Caki2 (cell line): ENCODE measurements at regions not wholly inside any gene's neighbourhood (a gene's known extent, or its start where the extent isn't known, plus 50 kb on each side); places are given as distances from the start of the nearest gene placed in this dataset.
"Not testable (repeated sequence)": the region's sequence is repeated elsewhere in the genome, so short reads cannot be mapped to it uniquely, and the experiment has no call there.

Experiments
- DNase-seq: peaks from one replicate; pipeline ENCODE4 v3.0.0-alpha.2; 2015; ENCODE audit warnings: low read depth
- in situ Hi-C: cut with HindIII; loops from 2 replicates; pipeline ENCODE4 v1.10.0; 2016; ENCODE audit warnings: low sequenced_read_pairs, low pct_unique_long_range_greater_than_20kb, mixed read lengths

- in situ Hi-C loops, result no loop called here
- DNase-seq, result no peak
These were observed 119.7 kb downstream of the FZD1 start for GRCh38 chr7:91383905-91384274.

GRCh38 chr7:91394757-91395156, 130.5 kb downstream of the FZD1 start:
- DNase-seq, in situ Hi-C loops: not testable (repeated sequence)

DNA sequence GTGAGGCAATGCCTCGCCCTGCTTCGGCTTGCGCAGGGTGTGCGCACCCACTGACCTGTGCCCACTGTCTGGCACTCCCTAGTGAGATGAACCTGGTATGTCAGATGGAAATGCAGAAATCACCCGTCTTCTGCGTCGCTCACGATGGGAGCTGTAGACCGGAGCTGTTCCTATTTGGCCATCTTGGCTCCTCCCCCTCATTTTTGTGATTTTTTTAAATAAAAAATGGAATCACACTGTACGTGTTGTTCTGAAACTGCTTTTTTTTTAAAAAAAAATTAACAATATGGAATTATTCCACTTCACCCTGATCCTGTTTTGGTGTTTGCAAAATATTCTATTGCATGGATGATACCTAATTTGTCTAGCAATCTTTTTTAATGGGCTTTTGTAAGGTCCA, 131.1 kb downstream of the FZD1 start:
- DNase-seq, in situ Hi-C loops: not testable (repeated sequence)

DNA sequence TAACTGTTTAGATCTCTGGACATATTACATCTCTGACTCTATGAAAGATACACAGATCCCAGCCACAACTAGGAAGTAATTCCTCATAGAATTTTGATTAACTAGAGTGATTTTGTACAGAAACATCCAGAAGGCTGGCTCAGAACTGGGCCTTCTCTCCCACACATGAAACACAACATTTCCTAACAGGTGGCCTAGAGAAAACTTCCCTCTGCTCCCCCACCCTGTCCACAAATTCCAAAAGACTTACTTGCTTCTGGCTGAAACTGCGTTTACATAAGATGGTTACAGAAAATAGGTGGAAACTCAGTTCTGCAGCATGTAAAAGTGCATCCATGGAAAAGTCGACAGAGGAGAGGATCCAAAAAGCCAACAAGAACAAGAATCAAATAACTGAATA, 132.9 kb downstream of the FZD1 start:
- no peak for DNase-seq
- in situ Hi-C loops, result no loop called here

DNA sequence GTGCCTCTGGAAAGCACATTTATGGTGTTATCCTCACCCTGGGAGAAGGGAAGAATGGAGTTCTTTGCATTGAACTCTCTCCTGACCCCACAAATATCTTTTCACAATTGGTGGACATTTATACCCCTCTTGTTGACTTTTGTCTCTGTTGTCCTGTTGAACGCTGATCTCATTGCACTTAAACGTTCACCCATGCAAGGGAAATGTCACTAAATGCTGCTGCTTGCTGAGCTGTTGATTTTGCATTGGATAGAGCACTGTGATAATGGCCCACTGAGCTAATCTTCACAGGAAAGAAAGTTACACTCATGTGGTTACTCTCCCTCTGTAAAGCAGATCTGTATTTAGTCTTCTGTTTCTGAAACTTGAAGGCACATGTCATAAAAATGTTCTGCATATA, 133.4 kb downstream of the FZD1 start:
- no peak for DNase-seq
- in situ Hi-C loops, result no loop called here

GRCh38 chr7:91398341-91398740, 134.1 kb downstream of the FZD1 start:
- no peak for DNase-seq
- in situ Hi-C loops, result no loop called here

GRCh38 chr7:91405092-91405788, 141.0 kb downstream of the FZD1 start:
- in situ Hi-C loops, result no loop called here

DNA sequence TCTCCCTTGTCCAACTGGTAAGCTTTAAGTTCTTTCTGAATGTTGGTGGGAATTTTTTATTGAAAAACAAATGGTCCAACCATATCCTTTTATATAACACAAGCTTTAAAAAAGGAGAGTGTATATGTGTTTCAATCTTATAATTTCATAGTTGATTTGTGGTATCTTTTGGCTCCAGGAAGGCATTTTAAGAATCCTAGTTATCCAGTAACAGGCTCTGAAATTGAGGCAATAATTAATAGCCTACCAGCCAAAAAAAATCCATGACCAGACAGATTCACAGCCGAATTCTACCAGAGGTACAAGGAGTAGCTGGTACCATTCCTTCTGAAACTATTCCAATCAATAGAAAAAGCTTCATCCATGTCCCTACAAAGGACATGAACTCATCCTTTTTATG, 141.6 kb downstream of the FZD1 start:
- in situ Hi-C loops, DNase-seq: not testable (repeated sequence)

More at GRCh38 chr7:91405092-91405788, 141.0 kb downstream of the FZD1 start:
- DNase-seq, result no peak

DNA sequence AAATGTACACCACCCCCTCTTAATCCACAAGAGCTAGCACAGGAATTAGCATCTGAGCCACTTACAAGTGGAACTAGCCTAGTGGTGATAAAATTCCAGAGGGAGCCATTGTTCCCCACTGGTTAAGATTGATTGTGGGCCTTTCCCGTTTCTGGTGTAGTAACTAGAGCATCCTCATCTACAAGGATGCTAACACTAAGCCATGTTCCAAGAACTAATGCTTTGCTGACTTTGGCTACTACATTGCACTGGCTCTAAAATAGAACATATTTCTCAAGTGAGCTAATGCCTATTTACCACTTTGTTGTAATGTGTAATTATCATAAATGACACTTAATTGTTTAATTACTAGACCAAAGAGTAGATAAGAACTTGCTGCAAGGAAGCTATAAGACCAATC, 143.7 kb downstream of the FZD1 start:
- DNase-seq, result no peak
- in situ Hi-C loops, result no loop called here

DNA sequence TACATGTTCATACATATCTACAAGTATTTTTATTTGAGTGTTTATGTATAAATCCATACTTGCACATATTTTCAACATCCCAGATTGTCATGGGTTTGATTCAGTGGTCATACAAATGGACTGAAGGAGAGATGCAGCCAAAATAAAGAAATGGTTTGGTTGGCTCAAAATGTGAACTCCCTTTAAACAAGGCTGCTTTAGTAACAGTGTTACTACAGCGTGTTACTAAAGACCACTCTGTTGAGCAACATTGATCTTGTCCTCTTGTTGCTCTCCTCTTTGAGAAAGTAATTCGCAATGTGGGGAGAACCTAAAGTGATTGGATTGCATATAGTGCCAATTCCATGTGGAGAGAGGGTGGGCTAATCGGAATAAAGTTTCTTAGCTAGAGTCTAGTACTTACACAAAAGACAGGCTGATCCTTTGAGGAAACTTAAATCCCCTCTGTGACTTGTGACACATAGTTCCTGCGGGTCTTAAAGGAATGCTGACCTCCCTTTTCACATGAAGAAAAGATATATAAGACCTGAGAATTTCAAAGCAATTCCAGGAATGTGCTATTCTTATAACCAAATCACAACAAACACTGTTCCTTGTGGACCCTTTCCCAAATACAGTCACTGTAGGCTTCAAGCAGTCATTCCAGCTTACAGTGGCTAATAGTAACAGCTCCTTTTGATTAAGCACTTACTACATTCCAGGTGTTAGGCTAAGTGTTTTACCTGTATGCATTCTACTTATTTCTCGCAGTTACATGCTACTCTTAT, 144.3 kb downstream of the FZD1 start:
- in situ Hi-C loops, result no loop called here
- DNase-seq, result no peak

DNA sequence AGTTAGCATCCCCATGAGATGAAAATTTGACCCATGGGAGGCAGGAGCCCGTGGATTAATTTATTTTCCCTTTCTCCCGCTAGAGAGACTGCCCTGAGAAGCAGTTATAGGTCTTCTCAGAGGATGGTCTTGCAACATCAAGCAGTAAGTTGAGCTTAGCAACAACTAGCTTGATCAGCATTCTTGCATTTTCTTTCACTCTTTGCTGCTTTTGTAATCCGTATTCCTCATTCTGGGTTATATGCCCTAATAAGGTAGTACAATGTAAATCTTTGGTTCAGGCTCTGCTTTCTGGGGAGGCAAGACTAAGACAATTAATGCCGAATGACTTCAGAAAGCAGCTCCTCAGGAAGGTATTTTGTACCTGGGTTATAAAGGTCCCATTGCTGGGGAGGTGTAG, 146.8 kb downstream of the FZD1 start:
- in situ Hi-C loops, result no loop called here
- DNase-seq, result no peak

GRCh38 chr7:91412298-91412697, 148.1 kb downstream of the FZD1 start:
- in situ Hi-C loops, result no loop called here
- DNase-seq, result no peak

DNA sequence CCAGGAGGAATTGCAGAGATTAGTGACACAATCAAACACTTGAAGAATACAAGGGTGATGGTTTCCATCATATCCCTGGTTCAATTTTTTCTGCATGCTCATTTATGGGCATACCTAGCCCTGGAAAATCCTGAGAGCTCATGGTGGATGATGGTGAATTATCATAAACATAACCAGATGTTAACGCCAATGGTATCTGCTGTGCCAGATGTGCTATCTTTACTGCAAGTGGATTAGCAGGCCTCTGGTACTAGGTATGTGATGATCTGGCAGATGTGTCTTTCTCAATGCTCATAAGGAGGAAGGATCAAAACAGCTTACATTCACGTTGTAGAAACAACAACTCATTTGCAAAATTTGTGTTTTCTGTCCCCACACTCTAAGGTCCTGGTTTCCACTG, 150.5 kb downstream of the FZD1 start:
- DNase-seq, result no peak
- in situ Hi-C loops, result no loop called here

DNA sequence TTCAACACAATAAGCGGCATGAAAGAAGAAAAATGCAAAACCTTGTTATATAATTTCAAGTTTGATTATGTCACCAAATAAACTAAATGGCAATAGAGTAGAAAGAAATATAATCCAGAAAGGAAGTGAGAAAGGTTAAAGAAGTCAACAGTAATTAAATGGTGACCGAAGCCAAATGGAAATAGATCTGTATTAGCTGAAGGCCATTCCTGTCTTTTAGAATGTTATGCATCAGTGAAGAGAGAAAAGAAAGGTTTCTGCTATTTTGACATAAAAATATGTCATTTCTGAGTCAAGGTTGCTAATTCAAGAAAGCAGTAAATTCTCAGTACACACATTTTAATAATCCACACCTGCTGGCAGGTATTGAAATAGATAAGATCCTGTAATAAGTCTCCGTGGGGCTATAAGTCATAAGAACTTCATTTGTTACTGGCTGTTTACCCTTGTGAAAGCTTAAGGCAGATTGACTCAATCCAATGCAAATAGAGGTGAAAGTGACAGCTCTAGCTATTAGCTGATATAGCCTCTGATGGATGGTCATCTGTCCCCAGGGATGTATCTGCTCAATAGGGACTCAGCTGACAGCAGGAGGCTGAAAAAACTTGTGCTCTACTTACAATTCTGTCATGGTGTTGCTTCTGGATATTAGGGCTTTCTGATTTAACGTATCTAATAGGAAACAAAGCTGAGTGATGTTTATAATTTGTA, 152.1 kb downstream of the FZD1 start:
- DNase-seq, result no peak
- in situ Hi-C loops, result no loop called here

DNA sequence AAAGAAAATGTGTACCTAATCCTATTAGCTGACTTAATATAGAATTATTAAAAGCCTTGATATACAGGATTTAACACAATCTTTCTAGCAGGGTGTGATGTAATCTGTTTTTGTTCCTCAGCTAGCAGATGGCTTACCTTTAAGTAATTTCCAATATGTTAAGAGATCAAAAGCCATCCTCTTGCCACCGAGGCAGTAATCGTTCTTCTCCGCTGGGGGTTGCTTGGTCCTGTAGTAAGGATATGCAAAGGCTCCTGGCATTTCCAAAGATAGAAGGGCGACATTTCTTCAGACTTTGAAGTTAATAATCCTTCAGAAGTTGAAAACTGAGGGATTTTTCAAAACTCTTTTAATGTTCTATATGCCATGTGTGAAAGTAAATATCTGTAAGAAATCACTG, 156.4 kb downstream of the FZD1 start:
- DNase-seq, result no peak
- in situ Hi-C loops, result no loop called here

GRCh38 chr7:91421018-91421417, 156.8 kb downstream of the FZD1 start:
- DNase-seq, result no peak
- in situ Hi-C loops, result no loop called here

DNA sequence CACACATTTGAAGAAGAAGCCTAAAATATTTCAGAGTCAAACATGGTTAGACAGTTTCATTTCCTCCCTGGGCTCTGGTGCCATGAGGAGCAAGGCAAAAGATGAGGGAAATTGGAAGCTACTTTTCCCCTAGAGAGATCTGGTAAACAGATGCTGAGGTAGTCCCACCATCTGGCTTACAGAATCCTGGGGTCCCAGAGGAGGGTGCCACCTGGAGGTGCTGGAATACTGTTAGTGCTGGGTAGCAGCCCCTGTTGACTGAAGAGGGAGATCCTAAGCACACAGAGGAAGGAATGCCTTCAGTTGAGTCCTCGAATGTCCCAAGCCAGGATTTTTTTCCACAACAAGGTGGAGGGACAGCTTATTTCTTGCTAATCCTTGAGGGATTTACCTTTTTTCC, 160.1 kb downstream of the FZD1 start:
- DNase-seq, result no peak
- in situ Hi-C loops, result no loop called here

DNA sequence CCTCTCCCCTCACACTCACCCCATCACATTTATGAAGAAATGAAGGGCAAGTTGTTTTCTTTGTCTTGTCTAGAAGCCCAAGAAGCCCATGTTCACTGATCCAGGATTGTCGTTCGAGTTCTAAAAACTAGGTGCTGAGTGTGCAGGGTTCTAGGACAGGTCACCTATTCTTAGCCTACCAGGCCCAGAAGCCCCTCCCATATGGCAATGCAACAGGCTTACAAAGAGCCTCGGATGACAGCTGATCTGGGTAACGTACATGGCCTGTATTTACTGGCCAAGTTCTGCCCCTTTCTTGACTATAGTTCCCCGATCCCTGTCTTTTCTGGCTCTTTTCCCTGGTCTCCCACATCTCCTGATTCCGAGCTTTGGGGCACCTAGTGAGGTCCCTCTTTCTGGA, 160.9 kb downstream of the FZD1 start:
- no peak for DNase-seq
- in situ Hi-C loops, result no loop called here

DNA sequence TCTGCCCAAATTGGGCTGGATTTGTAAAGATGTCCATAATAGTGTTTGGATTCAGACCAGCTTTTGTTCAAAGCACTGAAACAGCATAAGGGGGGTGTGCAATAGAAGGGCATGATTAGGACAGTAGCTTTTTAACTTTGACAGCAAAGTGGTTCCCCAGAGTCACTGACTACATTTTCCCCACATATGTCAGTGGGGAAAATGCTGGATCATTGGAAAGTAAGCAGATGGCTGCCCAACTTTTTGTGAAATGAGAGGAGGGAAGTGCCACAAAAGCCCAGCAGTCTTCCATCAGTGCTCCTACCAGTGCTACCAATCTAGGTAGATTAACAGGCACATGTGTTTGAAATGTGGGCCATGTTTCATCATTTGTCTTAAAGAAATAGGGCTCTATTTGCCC, 162.8 kb downstream of the FZD1 start:
- DNase-seq, result no peak
- in situ Hi-C loops, result no loop called here
